Activated CD4-positive, alpha-beta T cell treated with anti-CD3 and anti-CD28 coated beads for 24 hours (primary cell): ENCODE measurements at regions not wholly inside any gene's neighbourhood (a gene's known extent, or its start where the extent isn't known, plus 50 kb on each side); places are given as distances from the start of the nearest gene placed in this dataset.
"Not testable (repeated sequence)": the region's sequence is repeated elsewhere in the genome, so short reads cannot be mapped to it uniquely, and the experiment has no call there.

ENCODE experiments used
- DNase-seq, 2 donors: peaks; one replicate each; pipeline ENCODE4 v3.0.0-alpha.2; 2020; ENCODE audit warnings: low read depth in 2 of 2

DNA sequence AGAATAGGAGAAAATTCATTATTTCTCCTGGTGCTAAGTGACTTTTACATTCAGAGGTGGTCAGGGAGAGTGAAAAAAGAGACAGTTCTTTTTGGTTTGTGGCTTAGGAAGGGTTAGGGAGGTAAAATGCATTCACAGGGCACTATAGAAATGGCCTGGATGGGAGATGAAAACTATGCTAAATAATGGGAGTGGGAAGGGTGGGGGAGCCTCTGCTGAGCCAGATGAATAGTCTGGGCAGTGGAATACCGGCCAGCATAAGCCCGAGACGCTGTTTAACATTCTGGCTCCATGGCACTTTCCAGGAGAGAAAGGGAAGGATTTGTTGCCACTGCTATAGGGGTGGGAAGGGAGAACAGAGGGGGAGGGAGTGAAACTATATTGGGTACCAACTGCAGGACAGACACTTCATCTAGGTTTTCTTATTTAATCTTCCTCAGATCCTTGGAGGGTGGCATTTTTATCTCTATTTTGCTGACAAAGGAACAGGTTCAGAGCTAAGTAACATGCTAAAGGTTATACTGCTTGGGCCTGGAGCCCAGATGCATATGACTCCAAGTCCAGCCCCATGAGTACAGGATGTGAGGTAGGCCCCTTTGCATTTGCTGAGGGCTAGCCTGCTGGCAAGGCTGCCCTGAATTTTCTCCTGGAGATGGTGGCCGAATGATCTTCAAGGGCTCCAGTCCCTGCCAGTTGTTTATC lies 372.4 kb downstream of the CCSER2 start:
- no peak for DNase-seq

DNA sequence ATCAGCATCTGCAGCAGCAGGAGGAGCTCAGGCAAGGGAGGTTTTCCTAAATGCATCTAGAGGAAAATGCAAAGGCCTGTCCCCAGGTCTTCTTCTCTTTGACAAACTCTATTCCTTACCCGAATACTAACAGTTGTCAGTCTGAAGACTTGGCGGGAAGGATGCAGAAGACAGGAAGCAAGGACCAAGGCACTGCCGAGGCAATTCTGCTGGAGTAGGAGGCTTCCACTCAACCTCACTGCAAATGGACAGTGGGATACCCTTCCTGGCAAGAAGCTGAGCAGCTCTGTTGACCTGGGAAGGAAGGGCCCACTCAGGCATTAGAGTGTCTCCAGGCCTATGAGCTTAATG lies 373.0 kb downstream of the CCSER2 start:
- DNase-seq, result no peak

DNA sequence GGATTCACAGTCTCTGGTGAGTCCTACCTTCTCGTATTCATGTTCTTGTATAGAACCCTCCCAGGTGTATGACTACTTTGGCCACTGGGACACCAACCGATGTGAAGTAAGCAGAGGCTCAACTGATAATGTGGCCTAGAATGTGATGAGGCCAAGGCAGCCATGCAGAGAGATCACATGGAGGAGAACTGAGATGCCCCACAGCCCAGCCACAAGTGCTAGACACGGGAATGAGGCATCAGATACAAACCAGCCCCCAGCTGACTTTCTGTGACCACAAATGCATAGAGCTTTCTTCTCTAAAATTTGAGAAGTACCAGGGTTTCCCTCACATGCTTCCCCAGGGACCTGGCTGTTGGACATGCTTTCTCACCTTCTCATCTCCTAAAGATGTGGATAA lies 375.7 kb downstream of the CCSER2 start:
- DNase-seq, result no peak

DNA sequence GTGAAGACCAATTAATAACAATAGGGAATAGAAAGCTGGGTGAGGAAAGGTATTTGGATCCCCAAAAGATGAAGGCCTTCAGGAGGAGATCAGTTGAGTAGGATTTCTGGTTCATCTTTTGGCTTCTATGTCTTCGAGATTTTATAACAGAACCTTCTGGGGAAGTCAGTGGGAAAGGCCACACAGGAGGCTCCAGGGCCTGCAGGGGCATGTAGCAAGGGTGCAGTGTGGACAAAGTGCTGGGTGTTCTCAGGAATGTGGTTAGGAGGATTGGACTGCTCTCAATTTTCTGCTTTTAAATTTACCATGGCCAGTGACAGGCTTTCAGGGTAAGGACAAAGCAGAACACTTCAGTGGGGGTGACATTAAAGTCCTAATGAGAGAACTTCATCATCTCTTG lies 378.0 kb downstream of the CCSER2 start:
- no peak for DNase-seq

DNA sequence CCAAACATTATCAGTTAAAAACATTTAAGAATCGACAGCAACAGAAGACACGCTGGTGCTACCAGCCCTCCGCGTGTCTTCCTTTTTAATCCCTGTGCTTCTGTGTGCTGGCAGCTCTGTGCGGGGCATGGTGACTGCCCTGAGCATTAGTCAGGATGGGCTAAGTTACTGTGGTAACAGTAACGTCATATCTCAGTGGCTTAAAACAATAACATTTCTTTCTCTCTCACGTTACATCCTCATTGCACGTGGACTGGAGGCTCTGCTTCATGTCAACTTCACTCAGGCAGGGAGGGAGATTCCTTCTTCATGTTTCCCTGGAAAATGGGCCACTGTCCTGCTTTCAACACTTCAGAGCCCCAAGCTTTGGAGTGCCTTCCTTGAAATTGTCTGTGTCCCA lies 378.5 kb downstream of the CCSER2 start:
- DNase-seq, result no peak

DNA sequence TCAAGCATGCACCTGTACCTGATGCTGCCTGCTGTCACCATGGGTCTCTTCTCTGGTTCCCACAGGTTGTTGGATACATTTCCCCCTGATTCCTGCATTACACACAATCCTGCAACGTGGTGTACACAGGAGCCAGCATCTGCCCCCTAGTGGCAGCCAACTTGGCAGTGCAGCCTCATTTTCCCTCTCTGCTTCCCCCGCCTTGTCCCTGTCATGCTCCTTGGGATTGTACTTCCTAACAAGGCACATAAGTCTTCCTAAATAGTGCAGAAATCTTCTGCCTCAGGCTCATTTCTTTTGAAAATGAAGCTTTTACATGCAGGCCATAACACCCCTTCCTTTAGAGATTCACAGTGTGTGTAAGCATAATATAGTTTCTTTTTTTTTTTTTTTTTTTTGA lies 387.5 kb downstream of the CCSER2 start:
- no peak for DNase-seq

DNA sequence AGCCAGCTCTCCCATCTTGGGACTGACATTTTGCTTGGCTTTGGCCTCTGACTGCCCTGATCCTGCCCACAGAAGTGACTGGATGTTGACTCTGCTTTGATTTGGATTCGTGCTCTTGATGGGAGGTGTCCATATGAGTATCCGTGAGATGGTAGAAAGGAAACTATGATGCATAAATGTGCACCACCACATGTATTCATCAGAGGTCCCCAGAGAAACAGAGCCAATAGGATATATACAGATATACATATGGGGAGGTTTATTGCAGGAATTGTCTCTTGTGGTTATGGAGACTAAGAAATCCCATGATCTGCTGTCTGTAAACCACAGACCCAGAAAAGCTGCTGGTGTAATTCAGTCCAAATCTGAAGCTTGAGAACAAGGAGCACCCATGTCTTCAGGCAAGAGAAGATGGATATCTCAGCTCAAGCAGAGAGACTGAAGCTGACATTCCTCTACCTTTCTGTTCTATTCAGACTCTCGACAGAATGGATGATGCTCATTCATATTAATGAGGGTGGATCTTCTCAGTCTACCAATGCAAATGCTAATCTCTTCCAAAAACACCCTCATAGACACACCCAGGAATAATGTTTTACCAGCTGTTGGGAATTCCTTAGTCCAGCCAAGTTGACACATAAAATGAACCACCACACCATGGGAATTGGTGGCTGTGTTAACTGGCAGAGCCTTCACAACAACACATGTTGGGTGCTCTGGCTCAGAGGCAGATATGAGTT lies 390.7 kb downstream of the CCSER2 start:
- DNase-seq, result no peak

DNA sequence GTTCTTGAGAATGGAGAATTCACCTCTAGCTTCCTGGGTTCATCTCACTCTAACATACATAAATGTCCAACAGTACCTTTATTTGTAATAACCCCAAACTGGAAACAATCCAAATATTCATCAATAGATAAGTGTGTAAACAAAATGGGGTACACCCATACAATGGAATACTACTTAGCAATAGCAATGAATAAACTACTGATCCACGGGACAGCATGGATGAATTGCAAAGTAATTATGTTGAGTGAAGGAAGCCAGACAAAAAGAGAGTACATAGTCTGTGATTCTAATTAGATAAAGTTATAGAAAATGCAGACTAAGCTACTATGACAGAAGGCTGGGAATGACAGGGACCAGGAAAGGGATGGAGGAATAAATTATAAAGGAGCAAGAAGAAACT lies 391.3 kb downstream of the CCSER2 start:
- no peak for DNase-seq

DNA sequence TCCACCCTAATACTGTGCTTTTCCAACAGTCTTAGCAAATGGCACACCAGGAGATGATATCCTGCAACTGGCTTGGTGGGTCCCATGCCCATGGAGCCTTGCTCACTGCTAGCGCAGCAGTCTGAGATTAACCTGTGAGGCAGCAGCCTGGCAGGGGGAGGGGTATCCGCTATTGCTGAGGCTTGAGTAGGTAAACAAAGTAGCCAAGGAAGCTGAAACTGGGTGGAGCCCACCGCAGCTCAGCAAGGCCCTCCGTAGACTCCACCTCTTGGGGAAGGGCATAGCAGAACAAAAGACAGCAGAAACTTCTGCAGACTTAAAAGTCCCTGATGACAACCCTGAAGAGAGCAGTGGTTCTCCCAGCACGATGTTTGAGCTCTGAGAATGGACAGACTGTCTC lies 399.0 kb downstream of the CCSER2 start:
- DNase-seq, result no peak

DNA sequence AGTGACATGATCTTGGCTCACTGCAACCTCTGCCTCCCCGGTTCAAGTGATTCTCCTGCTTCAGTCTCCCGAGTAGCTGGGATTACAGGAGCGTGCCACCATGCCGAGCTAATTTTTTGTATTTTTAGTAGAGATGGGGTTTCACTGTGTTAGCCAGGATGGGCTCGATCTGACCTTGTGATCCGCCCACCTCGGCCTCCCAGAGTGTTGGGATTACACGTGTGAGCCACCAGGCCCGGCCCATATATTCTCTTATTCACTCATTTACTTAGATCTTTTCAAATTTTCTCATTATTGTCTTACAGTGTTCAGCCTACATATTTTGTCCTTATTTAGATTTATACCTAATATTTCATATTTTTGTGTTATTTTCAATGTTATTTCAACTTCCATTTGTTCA lies 410.7 kb downstream of the CCSER2 start:
- not testable (repeated sequence) for DNase-seq

DNA sequence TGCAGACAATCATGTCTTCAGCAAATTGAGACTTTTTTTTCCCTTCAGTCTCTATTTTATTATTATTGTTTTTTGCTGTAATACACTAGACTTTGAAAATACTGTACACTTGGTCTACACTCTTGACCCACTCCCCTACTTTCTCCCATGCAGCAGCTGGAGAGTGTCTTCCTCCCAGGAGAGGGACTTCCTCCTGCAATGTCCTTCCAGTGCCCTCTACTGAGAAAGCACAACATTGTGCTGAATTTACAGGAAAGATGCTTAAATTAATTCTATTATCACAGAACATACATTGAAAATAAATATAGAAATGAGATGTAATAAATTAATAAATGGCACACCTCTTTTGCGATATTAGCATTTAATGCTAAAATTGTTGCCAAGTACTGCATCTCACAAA lies 411.3 kb downstream of the CCSER2 start:
- no peak for DNase-seq

DNA sequence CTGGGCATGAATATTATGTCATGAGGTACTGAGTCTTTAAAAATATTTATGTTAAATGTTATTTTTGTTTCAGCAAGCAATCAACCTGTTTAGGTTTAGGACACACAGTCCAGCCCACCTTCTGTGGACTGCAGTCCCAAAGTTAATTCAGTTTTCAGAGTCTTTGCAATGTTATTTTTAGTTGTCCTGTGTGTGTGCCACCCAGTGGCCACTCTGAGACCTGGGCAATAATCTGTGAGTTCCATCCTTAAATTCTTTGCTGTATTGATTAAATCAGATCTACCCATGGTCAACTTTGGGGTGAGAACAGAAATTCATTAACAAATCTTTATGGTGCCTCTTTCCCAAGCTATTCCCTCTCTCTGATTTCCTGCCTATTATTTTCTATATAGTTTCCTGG lies 415.1 kb downstream of the CCSER2 start:
- no peak for DNase-seq

DNA sequence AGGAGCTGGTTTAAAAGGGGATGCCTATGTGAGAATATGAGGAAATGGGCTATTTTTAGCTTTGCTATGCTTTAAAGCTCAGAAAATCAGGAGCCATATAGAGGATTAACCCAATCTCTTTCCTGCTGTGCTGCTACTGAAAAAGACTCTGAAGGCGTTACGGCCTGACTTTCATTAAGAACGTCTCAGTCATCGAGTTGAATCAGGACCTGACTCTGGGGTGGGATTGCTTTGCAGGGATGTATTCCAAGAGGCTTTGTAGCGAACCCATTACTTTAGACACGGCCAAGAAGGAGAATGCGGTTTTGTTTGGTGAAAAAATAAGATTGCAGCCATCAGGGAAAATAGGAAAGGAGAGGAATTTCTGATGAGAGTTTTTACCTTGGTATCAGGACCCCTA lies 426.9 kb downstream of the CCSER2 start:
- DNase-seq, result no peak

DNA sequence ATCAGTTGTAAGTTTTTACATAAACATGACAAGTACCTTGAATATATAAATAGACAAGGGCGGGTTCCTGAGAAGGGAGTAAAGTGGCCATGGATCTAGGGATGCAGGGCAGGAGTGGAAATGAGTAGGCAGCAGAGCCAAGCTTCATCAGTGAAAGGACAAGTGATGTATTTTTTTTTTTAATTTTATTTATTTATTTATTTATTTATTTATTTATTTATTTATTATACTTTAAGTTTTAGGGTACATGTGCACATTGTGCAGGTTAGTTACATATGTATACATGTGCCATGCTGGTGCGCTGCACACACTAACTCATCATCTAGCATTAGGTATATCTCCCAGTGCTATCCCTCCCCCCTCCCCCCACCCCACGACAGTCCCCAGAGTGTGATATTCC lies 428.3 kb downstream of the CCSER2 start:
- not testable (repeated sequence) for DNase-seq

DNA sequence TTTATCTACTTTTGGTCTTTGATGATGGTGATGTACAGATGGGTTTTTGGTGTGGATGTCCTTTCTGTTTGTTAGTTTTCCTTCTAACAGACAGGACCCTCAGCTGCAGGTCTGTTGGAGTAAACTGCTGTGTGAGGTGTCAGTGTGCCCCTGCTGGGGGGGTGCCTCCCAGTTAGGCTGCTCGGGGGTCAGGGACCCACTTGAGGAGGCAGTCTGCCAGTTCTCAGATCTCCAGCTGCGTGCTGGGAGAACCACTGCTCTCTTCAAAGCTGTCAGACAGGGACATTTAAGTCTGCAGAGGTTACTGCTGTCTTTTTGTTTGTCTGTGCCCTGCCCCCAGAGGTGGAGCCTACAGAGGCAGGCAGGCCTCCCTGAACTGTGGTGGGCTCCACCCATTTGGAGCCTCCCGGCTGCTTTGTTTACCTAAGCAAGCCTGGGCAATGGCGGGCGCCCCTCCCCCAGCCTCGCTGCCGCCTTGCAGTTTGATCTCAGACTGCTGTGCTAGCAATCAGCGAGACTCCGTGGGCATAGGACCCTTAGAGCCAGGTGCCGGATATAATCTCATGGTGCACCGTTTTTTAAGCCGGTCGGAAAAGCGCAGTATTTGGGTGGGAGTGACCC lies 433.7 kb downstream of the CCSER2 start:
- DNase-seq, result not testable (repeated sequence)

DNA sequence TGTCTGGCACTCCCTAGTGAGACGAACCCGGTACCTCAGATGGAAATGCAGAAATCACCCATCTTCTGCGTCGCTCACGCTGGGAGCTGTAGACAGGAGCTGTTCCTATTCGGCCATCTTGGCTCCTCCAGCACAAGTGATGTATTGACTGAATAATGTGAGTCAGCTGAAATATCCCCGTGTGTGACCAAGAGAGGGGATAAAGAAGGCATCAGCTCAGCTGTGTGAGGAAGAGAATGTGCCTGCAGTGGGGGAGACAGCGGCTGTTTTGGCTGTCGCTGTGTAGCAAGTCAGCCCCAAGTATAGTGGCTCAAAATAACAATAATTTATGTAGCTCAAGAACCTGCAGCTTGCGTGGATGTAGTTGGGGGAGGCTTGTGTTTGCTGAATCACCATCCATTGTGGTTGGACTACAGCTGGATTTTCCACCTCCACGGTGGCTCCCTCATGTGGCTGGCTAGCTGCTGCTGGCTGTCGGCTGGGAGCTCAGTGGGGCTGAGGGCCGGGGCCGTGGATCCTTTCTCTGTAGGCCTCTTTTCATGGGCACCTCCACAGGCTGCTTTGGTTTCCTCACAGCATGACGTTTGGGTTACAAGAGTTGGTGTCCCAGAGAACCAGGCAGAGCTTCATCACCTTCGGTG lies 434.5 kb downstream of the CCSER2 start:
- DNase-seq, result no peak

DNA sequence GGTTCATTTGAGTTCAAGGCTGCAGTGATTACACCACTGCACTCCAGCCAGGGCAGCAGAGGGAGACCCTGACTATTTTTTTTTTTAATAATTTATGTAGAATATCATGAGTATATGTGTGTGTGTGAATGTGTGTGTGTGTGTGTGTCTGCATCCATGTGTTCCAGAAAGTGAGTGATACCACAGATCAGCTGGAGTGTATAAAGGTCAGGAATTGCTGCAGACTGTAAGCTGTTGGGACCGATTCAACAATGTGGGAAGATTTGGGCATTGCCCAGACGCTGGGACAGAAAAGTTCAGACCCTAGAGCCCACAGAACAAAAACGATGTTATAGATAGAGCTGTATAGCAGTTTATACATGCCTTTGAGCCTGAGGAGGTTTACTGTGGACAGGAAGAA lies 435.6 kb downstream of the CCSER2 start:
- no peak for DNase-seq

DNA sequence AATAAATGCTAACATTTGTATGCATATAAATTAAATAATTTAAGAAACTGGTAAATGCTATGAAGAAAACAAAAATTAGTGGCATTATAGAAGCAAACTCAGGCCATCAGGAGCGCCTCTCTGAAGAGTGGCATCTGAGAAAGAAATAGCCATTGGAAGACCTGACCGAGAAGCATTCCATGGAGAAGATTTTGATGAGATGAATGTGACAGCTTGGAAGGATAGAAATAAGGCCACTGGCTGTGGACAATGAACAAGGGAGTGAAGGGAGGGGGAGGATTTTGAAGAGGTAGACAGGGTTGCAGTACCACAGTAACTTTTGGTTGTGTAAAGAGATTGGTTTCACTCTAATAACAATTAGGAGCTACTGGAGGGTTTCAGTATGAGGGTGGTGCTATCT lies 436.7 kb downstream of the CCSER2 start:
- no peak for DNase-seq

DNA sequence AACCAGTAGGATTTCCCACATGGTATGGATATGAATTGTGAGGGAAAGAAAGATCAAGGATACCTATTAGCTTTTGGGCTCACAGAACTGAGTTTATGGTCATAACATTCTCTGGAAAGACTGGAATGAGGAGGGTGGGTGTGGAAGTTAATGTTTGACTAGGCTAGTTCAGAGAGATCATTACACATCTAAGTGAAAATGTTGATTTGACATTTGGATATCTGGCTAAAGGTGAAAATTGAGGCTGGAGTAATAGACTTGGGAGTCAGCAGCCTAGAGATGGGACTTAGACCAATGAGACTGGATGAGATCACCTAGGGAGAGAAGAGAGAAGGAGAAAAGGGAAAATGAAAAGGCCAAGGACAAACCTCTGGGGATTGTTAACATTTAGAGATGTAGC lies 437.3 kb downstream of the CCSER2 start:
- DNase-seq, result no peak

DNA sequence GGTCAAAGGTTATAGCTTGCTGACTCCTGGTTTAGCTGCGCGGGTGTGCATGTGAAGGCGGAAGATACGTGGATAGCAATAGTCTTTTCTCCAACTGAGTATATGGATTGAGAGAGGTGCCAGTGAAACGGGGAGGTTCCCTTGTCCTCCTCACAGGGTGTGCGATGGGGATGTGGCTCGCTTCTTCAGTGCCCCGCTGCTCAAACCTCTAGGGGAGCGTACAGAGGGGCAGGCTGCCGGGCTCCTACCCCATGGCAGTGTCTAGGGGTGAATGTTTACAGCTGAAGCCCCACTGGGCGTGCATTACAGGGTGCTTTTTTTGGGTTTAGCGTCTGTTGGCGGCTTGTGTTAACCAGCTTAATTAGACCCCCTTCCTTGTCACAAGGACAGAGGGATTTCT lies 438.5 kb downstream of the CCSER2 start:
- DNase-seq, result no peak

DNA sequence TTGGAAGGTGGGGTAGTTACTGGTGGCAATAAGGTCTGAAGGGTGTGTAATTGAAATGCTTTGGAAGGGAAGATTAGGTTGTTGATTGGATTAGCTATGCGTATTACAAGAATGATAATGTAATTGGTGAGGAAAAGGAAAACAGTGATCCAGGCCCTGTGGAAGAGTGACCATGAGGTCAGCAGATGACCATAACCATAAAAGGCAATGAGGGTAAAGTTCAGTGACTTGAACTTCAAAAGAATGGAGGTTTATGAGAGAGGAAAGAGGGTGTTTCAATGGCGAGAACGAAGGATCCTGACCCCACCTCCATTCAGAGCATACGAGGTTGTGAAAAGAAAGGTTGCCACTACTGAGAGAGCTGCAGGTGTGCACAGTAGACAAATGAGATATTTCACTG lies 439.7 kb downstream of the CCSER2 start:
- no peak for DNase-seq

DNA sequence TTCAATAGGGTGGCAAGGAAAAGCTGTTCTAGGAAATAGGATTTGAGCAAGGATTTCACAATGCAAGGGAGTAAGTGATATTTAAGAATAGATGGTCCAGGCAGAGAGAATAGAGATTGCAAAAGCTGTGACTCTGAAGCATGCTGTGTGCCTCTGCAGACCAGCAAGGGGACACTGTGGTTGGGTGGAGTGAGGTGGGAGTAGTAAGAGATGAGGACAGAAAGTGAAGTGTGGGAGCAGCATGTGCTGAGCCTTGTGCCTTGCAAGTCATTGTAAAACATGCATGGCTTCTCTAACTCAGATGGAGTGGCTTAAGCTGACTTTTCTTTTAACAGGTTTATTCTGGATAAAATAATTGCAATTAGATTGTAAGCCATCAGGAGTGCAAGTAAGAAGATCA lies 442.4 kb downstream of the CCSER2 start:
- no peak for DNase-seq

DNA sequence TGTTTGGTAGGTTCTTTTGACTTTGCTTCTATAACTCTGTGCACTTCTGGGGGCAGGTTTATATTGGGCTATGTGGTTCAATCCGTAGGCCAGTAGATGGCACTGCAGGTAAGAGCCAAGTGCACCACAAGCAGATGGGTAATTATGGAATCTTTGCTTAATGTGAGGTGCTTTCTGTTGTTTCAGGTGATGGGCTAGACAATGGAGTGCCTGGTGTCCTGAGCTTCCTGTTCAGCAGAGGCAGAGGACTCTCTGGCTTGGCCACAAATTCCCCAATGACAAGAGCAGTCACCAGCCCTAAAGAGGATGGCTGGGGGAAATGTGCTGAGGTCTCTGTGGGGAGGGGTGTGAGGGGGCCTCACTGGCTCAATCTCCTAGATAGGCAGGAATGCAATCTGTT lies 455.0 kb downstream of the CCSER2 start:
- DNase-seq, result no peak
